ENCODE measurements at regions not wholly inside any gene's neighbourhood (a gene's known extent, or its start where the extent isn't known, plus 50 kb on each side); places are given as distances from the start of the nearest gene placed in this dataset.

- H3K27me3 ChIP-seq: no peaks in the 10 kb centered on the region
- no peak overlapping the region for H3K27ac ChIP-seq
- H3K36me3 ChIP-seq: no peaks in the 10 kb centered on the region
- TF ChIP-seq CTCF (IDR thresholded peaks at IDR 0.05; ENCODE audit: low read depth, low read length): no peak
- H3K4me1 ChIP-seq (ENCODE audit: low read depth): no peaks in the 10 kb centered on the region
- no peaks in the 10 kb centered on the region for H3K9me3 ChIP-seq (ENCODE audit: low read depth)
- no peak for DNase-seq (ENCODE audit: low read depth in 1 of 2, low spot score in 1 of 2)
- H3K4me3 ChIP-seq: no peak overlapping the region
These were observed 329.9 kb upstream of the ITGA1 start for GRCh38 chr5:52457810-52458209.

DNA sequence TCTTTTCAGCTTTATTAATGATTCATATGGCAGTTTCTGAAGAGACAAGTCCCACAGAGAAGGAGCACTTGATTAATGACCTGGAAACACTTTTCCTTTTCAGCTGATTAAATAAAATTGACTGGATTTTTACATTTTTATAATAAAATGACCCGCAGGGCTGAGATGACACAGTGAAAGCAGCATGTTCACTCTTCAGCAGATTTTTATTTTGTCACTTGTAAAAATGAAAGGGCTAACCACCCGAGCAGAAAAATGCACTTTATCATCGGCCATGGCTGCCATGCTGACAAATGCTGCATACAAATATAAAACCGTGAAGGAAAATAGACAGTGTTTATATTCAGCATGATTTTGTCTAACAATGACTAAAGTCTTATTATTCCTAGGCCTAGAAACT is 321.6 kb upstream of the ITGA1 start:
- Histone ChIP-seq H3K27ac (no peak overlapping the region), H3K36me3 (no peaks in the 10 kb centered on the region), H3K9me3 (ENCODE audit: low read depth) (no peaks in the 10 kb centered on the region), H3K27me3 (no peaks in the 10 kb centered on the region), H3K4me1 (ENCODE audit: low read depth) (peaks cover 14% of the 10 kb centered on the region), H3K4me3 (no peak overlapping the region)
- no peak for TF ChIP-seq CTCF (IDR thresholded peaks at IDR 0.05; ENCODE audit: low read depth, low read length)
- DNase-seq (ENCODE audit: low read depth in 1 of 2, low spot score in 1 of 2): no peak

DNA sequence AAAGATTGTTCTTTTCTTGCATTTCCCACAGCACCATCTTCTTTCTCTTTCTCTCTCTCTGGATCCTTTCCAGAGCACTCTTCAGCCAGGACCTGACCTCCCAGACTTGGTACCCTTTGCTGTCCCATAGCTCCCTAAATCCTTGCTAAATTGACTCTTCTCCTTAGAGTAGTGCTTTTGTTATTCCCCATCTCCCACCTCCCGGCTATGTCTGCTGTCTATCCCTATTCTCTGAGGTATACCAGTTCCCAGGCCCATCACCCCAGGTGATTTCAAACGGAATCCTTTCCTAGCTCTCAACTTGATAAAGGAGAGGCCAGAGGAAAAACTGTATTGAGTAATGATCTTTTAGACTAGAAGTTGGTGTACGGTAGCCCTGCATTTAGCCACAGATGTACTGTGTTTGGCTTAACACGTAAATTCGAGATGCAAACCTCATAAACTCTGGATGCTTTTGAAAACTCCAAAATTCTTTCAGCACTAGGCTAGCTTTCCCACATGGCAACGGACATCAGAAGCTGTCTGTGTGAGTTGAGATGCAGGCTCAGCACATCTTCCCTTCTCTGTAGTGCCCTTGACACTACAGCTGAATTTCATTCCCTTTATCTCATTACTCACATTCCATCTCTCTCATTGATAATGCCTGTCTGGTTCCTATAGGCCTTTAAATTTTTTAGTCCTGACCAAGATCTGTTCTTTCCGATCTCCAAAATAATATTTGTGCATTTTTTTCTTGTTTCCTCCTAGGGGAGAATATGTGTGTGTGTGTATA is 320.8 kb upstream of the ITGA1 start:
- no peaks in the 10 kb centered on the region for H3K27me3 ChIP-seq
- H3K4me3 ChIP-seq: no peak overlapping the region
- peaks cover 14% of the 10 kb centered on the region for H3K4me1 ChIP-seq (ENCODE audit: low read depth)
- peak overlapping the region; percentile 2 for H3K27ac ChIP-seq
- TF ChIP-seq CTCF (IDR thresholded peaks at IDR 0.05; ENCODE audit: low read depth, low read length): no peak
- DNase-seq (ENCODE audit: low read depth in 1 of 2, low spot score in 1 of 2): no peak
- H3K9me3 ChIP-seq (ENCODE audit: low read depth): no peaks in the 10 kb centered on the region
- no peaks in the 10 kb centered on the region for H3K36me3 ChIP-seq

DNA sequence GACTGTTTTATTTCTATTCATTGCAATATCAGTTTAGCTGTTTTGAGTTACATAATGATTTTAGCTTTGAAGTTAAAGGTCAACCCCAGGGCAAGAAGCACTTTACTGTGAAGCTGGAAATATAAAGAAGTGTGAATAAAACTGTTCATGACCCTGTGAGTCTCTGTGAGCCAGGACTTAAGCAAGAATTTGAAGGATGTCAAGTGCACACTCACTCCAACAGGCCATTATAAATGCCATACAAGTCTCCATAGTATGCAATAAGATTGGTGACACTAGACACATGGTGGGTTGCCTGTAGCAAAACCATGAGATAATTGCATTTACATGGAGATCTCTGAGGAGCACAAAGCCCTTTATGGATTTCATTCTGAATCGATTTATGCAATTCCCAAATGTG is 318.7 kb upstream of the ITGA1 start:
- peaks cover 14% of the 10 kb centered on the region for H3K4me1 ChIP-seq (ENCODE audit: low read depth)
- H3K4me3 ChIP-seq: no peak overlapping the region
- peak overlapping the region; percentile 73 for H3K27ac ChIP-seq
- no peak for TF ChIP-seq CTCF (IDR thresholded peaks at IDR 0.05; ENCODE audit: low read depth, low read length)
- no peaks in the 10 kb centered on the region for H3K36me3 ChIP-seq
- H3K27me3 ChIP-seq: no peaks in the 10 kb centered on the region
- no peaks in the 10 kb centered on the region for H3K9me3 ChIP-seq (ENCODE audit: low read depth)
- DNase-seq (ENCODE audit: low read depth in 1 of 2, low spot score in 1 of 2): peak in 1 of 2 donors; percentile 85

DNA sequence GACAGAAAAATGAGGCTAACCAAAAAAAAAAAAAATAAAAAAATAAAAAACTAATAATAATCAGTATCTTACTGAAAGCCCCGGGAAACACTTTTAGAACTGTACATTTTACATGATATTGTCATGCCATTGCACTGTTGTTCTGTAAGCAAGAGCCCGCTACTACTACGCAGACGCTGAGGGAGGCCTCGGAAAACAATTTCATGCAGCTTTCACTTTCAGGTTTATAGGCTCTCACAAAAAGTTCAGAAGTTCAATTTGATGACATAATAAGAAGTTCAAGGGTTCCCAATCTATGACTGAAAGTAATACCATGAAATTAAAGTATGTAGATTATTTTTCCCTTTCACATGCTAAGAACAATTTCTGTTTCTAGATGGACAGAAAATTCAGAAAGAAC is 318.3 kb upstream of the ITGA1 start:
- DNase-seq (ENCODE audit: low read depth in 1 of 2, low spot score in 1 of 2): no peak
- H3K9me3 ChIP-seq (ENCODE audit: low read depth): no peaks in the 10 kb centered on the region
- no peak overlapping the region for H3K4me3 ChIP-seq
- peaks cover 14% of the 10 kb centered on the region for H3K4me1 ChIP-seq (ENCODE audit: low read depth)
- no peaks in the 10 kb centered on the region for H3K27me3 ChIP-seq
- peak overlapping the region; percentile 73 for H3K27ac ChIP-seq
- TF ChIP-seq CTCF (IDR thresholded peaks at IDR 0.05; ENCODE audit: low read depth, low read length): no peak
- H3K36me3 ChIP-seq: no peaks in the 10 kb centered on the region

Measured in cardiac muscle cell (in vitro differentiated cells and primary cell).